ENCODE measurements at regions not wholly inside any gene's neighbourhood (a gene's known extent, or its start where the extent isn't known, plus 50 kb on each side); places are given as distances from the start of the nearest gene placed in this dataset.

- DNase-seq (ENCODE audit: low read depth in 1 of 2, low spot score in 2 of 2) (no peak), FAIRE-seq (no peak)
- H2AFZ ChIP-seq (ENCODE audit: low read length), result no peak overlapping the region
- no peaks in the 10 kb centered on the region for H3K79me2 ChIP-seq (ENCODE audit: control insufficient read depth in 1 of 2, insufficient read depth in 2 of 2, low read length in 2 of 2)
- H4K5ac ChIP-seq (ENCODE audit: insufficient read length, low read depth, low read length), result no peak overlapping the region
- no peak for TF ChIP-seq E2F6 (IDR thresholded peaks at IDR 0.05)
- no peak for TF ChIP-seq CBX8 (IDR thresholded peaks at IDR 0.05; ENCODE audit: borderline replicate concordance, low read depth, low read length)
- TF ChIP-seq CTCF (IDR thresholded peaks at IDR 0.05; ENCODE audit: control extremely low read depth in 1 of 3, insufficient read depth in 1 of 3, low read depth in 1 of 3, low read length in 3 of 3), result no peak
- H3K36me3 ChIP-seq (ENCODE audit: control insufficient read depth in 2 of 4, insufficient read depth in 4 of 4, low read length in 3 of 4), result no peaks in the 10 kb centered on the region
- no peaks in the 10 kb centered on the region for H3K4me1 ChIP-seq (replicated peaks in 1 of 4; ENCODE audit: control insufficient read depth in 3 of 4, insufficient read depth in 4 of 4, low read length in 3 of 4)
- H2BK120ac ChIP-seq (replicated peaks; ENCODE audit: low read depth, low read length), result no peak overlapping the region
- no peak overlapping the region for H4K8ac ChIP-seq (ENCODE audit: extremely low read depth, insufficient read depth, low read length)
- H3K4ac ChIP-seq (replicated peaks; ENCODE audit: insufficient read length, low read depth, low read length), result no peak overlapping the region
- no peaks in the 10 kb centered on the region for H3K23me2 ChIP-seq (ENCODE audit: low read depth, low read length)
- no peak overlapping the region for H3K18ac ChIP-seq (ENCODE audit: extremely low read depth, low read length)
- no peak overlapping the region for H4K91ac ChIP-seq (replicated peaks; ENCODE audit: insufficient read length, low read length)
- no peak overlapping the region for H2BK5ac ChIP-seq (ENCODE audit: low read depth, low read length)
- H3K23ac ChIP-seq (ENCODE audit: insufficient read length), result no peak overlapping the region
- H3K56ac ChIP-seq (replicated peaks; ENCODE audit: insufficient read length, low read depth, low read length), result no peak overlapping the region
- no peaks in the 10 kb centered on the region for H3K79me1 ChIP-seq (ENCODE audit: low read depth, low read length)
- no peak overlapping the region for H2BK15ac ChIP-seq (ENCODE audit: low read length)
- no peak overlapping the region for H2AK5ac ChIP-seq (ENCODE audit: low read depth, low read length)
- no peak overlapping the region for H3K27ac ChIP-seq (ENCODE audit: low read depth, low read length)
- H3K4me3 ChIP-seq (ENCODE audit: extremely low read depth in 1 of 4, insufficient read depth in 2 of 4, low read depth in 3 of 4, low read length in 4 of 4), result no peak overlapping the region
- peaks cover 6 to 8% of the 10 kb centered on the region in 2 experiments; a peak in 1 of 4 replicates for H3K9me3 ChIP-seq (ENCODE audit: insufficient read depth in 2 of 2, low read depth in 1 of 2, low read length in 1 of 2)
- H4K20me1 ChIP-seq (replicated peaks in 1 of 2; ENCODE audit: control insufficient read depth in 1 of 2, insufficient read depth in 2 of 2, low read length in 2 of 2), result no peaks in the 10 kb centered on the region
- ChIA-PET CTCF (ENCODE audit: partially characterized antibody) (no interaction called here), POLR2A (ENCODE audit: partially characterized antibody) (no interaction called here)
- no peak overlapping the region for H2BK20ac ChIP-seq (ENCODE audit: low read length)
- H2BK12ac ChIP-seq (ENCODE audit: low read depth, low read length), result no peak overlapping the region
- H3K14ac ChIP-seq (ENCODE audit: insufficient read length), result no peak overlapping the region
- no peak overlapping the region for H3K9ac ChIP-seq (replicated peaks in 1 of 4; ENCODE audit: extremely low read depth in 1 of 4, low read depth in 3 of 4, low read length in 3 of 4)
- WGBS, 2 experiments (ENCODE audit: extremely low coverage in 1 of 2, insufficient coverage in 1 of 2, insufficient read length in 1 of 2, insufficient replicate concordance in 2 of 2, low coverage in 1 of 2, low lambda C conversion rate in 2 of 2, missing lambda C conversion rate in 1 of 2), result 92% methylated on average over 3 of the region's 3 CpGs; no CpG with 5 or more reads in 1 of the 2 experiments
- no peaks in the 10 kb centered on the region for H3K27me3 ChIP-seq (replicated peaks in 1 of 4; ENCODE audit: control insufficient read depth in 3 of 4, extremely low read depth in 1 of 4, insufficient read depth in 3 of 4, low read length in 3 of 4)
- no peak overlapping the region for H3K4me2 ChIP-seq (ENCODE audit: insufficient read depth in 1 of 2, low read depth in 2 of 2, low read length in 2 of 2)
These were observed 113.2 kb downstream of the MFAP3L start for GRCh38 chr4:169912996-169913395.

Measured in H1 (cell line).